K562 (cell line): ENCODE measurements at regions not wholly inside any gene's neighbourhood (a gene's known extent, or its start where the extent isn't known, plus 50 kb on each side); places are given as distances from the start of the nearest gene placed in this dataset.

Experiments
- ATAC-seq: fragments of 200-7000 bp; cut with Tn5 transposase; 3 replicates; pipeline ENCODE4 v1.9.1; 2020; ENCODE audit warnings: moderate library complexity
- BruUV-seq: library from RNA; stranded (reverse); fragments of 400-500 nt; replicated peaks from 2 replicates; lab custom pipeline; 2021; lab: Mats Ljungman, UMichigan
- CTCF ChIA-PET: fragments of 300-600 bp; formaldehyde crosslinking; extraction: SDS; loops from one replicate; lab custom pipeline; 2021; ENCODE audit warnings: low intra/inter-chr PET ratio; lab: Yijun Ruan, JAX
- POLR2A ChIA-PET: fragments of 300-600, 350-650 bp; sonication (Branson Sonifier 250); formaldehyde crosslinking; extraction: SDS; loops from one replicate; lab custom pipeline; 2021; ENCODE audit warnings: antibody characterized with exemption, inconsistent platforms; lab: Yijun Ruan, JAX
- DNase-seq, 4 experiments: peaks; one replicate each; pipeline versions ENCODE4 v3.0.0 to v3.0.0-alpha.2; 2011 to 2018; ENCODE audit warnings: low spot score in 3 of 4, mixed read lengths in 3 of 4; ENCODE audit errors: extremely low read depth in 1 of 4
- FAIRE-seq: peaks from 2 replicates; lab custom pipeline; 2011; peaks lifted over from hg19 to GRCh38; lab: Jason Lieb, UNC
- H2AFZ ChIP-seq: 2 replicates; pipeline ENCODE4 v1.6.0; 2011; ENCODE audit warnings: low read depth, low read length, control low read depth, inconsistent platforms
- H3K27ac ChIP-seq: fragments of 200-600 bp; 3 replicates; pipeline ENCODE4 v1.8.0; 2011; ENCODE audit warnings: low read depth, mild to moderate bottlenecking, control low read depth, inconsistent platforms, low read length, moderate library complexity, mixed read lengths; ENCODE audit errors: extremely low read depth
- H3K27me3 ChIP-seq, 2 experiments: fragments of 300-600 bp in 1 of 2; 2 replicates in 1 of 2; 3 replicates in 1 of 2; pipeline versions ENCODE4 v1.6.0 to v1.8.0; 2011; ENCODE audit warnings: inconsistent platforms in 2 of 2, low read length in 2 of 2, mild to moderate bottlenecking in 1 of 2, mixed read lengths in 1 of 2, moderate library complexity in 1 of 2; ENCODE audit not compliant: control insufficient read depth in 2 of 2, insufficient read depth in 2 of 2
- H3K36me3 ChIP-seq: fragments of 300-600 bp; 3 replicates; pipeline ENCODE4 v1.8.0; 2011; ENCODE audit warnings: mild to moderate bottlenecking, low read length, inconsistent platforms; ENCODE audit not compliant: control insufficient read depth, insufficient read depth
- H3K4me1 ChIP-seq, 2 experiments: fragments of 200-600 bp in 1 of 2; replicated peaks in 1 of 2; 2 replicates in 1 of 2; 3 replicates in 1 of 2; pipeline versions ENCODE4 v1.5.1 to v1.8.0; 2011; ENCODE audit warnings: inconsistent platforms in 2 of 2, low read length in 2 of 2, mild to moderate bottlenecking in 1 of 2, mixed read lengths in 1 of 2, moderate library complexity in 1 of 2; ENCODE audit not compliant: control insufficient read depth in 2 of 2, insufficient read depth in 2 of 2
- H3K4me2 ChIP-seq: 2 replicates; pipeline ENCODE4 v1.6.1; 2011; ENCODE audit warnings: low read length, control low read depth, inconsistent platforms, mixed read lengths; ENCODE audit not compliant: insufficient read depth
- H3K4me3 ChIP-seq: fragments of 200-600 bp; sonication (generic), shearing (Covaris generic); 2 replicates; pipeline ENCODE4 v1.5.1; 2016; ENCODE audit warnings: control low read depth, inconsistent platforms
- H3K79me2 ChIP-seq: fragments of 200-600 bp; 3 replicates; pipeline ENCODE4 v1.8.0; 2011; ENCODE audit warnings: low read length, inconsistent platforms; ENCODE audit not compliant: control insufficient read depth, insufficient read depth
- H3K9ac ChIP-seq, 2 experiments: 2 replicates each; pipeline versions ENCODE4 v1.6.0 to v1.6.1; 2011; ENCODE audit warnings: low read depth in 2 of 2, low read length in 2 of 2, control low read depth in 1 of 2, inconsistent platforms in 1 of 2, mild to moderate bottlenecking in 1 of 2, mixed read lengths in 1 of 2; ENCODE audit not compliant: insufficient read depth in 1 of 2
- H3K9me1 ChIP-seq: one replicate; pipeline ENCODE4 v1.6.0; 2011; ENCODE audit warnings: inconsistent platforms, mild to moderate bottlenecking, low read length, moderate library complexity; ENCODE audit not compliant: control insufficient read depth, insufficient read depth
- H3K9me3 ChIP-seq: replicated peaks from 2 replicates; pipeline ENCODE4 v1.5.1; 2011; ENCODE audit warnings: low read depth, low read length, inconsistent platforms; ENCODE audit not compliant: control insufficient read depth, insufficient read depth
- H4K20me1 ChIP-seq: replicated peaks from 2 replicates; pipeline ENCODE4 v1.6.1; 2011; ENCODE audit warnings: low read length, inconsistent platforms, mixed read lengths; ENCODE audit not compliant: control insufficient read depth, insufficient read depth
- ARID3A ChIP-seq: IDR thresholded peaks from 2 replicates; pipeline ENCODE4 v1.6.1; 2012; ENCODE audit warnings: low read depth, low read length, improper control_type of control experiment, borderline replicate concordance
- ATF7 ChIP-seq: fragments of 450-650 bp; IDR thresholded peaks from 2 replicates; pipeline ENCODE4 v1.7.1; 2014; ENCODE audit warnings: mild to moderate bottlenecking, moderate library complexity
- EP300 ChIP-seq: IDR thresholded peaks from 2 replicates; pipeline ENCODE4 v1.6.1; 2012; ENCODE audit warnings: low read length, improper control_type of control experiment
- GMEB1 ChIP-seq: fragments of 250-450 bp; sonication (Bioruptor Pico); IDR thresholded peaks from 2 replicates; pipeline ENCODE4 v1.4.0; 2020; ENCODE audit warnings: mild to moderate bottlenecking
- GTF2E2 ChIP-seq: fragments of 200-800 bp; sonication (Bioruptor generic); IDR thresholded peaks from 2 replicates; pipeline ENCODE4 v1.6.1; 2016; ENCODE audit warnings: missing genetic modification characterization, missing compliant biosample characterization
- IRF2 ChIP-seq: sonication (generic); formaldehyde crosslinking; IDR thresholded peaks from 2 replicates; pipeline ENCODE4 v1.8.1; 2022; ENCODE audit warnings: mild to moderate bottlenecking, missing genetic modification reagents
- MBD1 ChIP-seq: fragments of 250-450 bp; sonication (Bioruptor Pico); IDR thresholded peaks from 2 replicates; pipeline ENCODE4 v1.8.0; 2022; ENCODE audit warnings: inconsistent platforms
- NBN ChIP-seq: fragments of 450-650 bp; IDR thresholded peaks from 2 replicates; pipeline ENCODE4 v1.6.1; 2016; ENCODE audit warnings: low read depth, mild to moderate bottlenecking
- NCOA2 ChIP-seq, 2 experiments: fragments of 450-650 bp; IDR thresholded peaks; 2 replicates each; pipeline ENCODE4 v1.6.1; 2018; ENCODE audit warnings: mild to moderate bottlenecking in 2 of 2, moderate library complexity in 1 of 2; ENCODE audit not compliant: partially characterized antibody in 2 of 2
- SIN3B ChIP-seq: fragments of 450-650 bp; IDR thresholded peaks from 2 replicates; pipeline ENCODE4 v1.6.1; 2017; ENCODE audit warnings: low read depth, mild to moderate bottlenecking, moderate library complexity
- SIX5 ChIP-seq, 2 experiments: IDR thresholded peaks; 2 replicates each; pipeline ENCODE4 v1.6.1; 2011; ENCODE audit warnings: low read length in 2 of 2, borderline replicate concordance in 1 of 2, low read depth in 1 of 2, mild to moderate bottlenecking in 1 of 2, moderate library complexity in 1 of 2; ENCODE audit not compliant: insufficient read depth in 1 of 2
- SMARCE1 ChIP-seq: fragments of 450-650 bp; IDR thresholded peaks from 2 replicates; pipeline ENCODE4 v1.7.1; 2016; ENCODE audit warnings: mild to moderate bottlenecking
- ZBTB7A ChIP-seq: IDR thresholded peaks from 2 replicates; pipeline ENCODE4 v1.6.1; 2011; ENCODE audit warnings: low read depth, mild to moderate bottlenecking, low read length, moderate library complexity, borderline replicate concordance; ENCODE audit not compliant: control insufficient read depth
- ZFP1 ChIP-seq: fragments of 450-650 bp; formaldehyde crosslinking; IDR thresholded peaks from 2 replicates; pipeline ENCODE4 v1.4.0; 2020; ENCODE audit warnings: mild to moderate bottlenecking, mixed read lengths
- ZNF507 ChIP-seq: conservative IDR thresholded peaks from 2 replicates; pipeline ENCODE4 v1.6.1; 2017; ENCODE audit warnings: missing genetic modification characterization, missing compliant biosample characterization
- ZNF511 ChIP-seq: sonication (generic); formaldehyde crosslinking; IDR thresholded peaks from 2 replicates; pipeline ENCODE4 v1.8.0; 2022; ENCODE audit warnings: mild to moderate bottlenecking, missing genetic modification reagents
- WGBS: fragments of 100-300 bp; shearing (Covaris generic); methylation state at CpG from one replicate; pipeline ENCODE4 v1.1.6; 2016; ENCODE audit warnings: low coverage, mixed read lengths; ENCODE audit not compliant: insufficient coverage; ENCODE audit errors: missing lambda C conversion rate; 5-methylcytosine and 5-hydroxymethylcytosine counted together
- in situ Hi-C: fragments of 300-500 bp; cut with MboI; formaldehyde crosslinking; loops from 4 replicates; pipeline ENCODE4 v1.15.0; 2018; ENCODE audit warnings: inconsistent platforms, mixed read lengths
- intact Hi-C: fragments of 100-400 bp; cut with micrococcal nuclease; formaldehyde crosslinking; loops from 2 replicates; pipeline ENCODE4 v1.14.2; 2022

GRCh38 chr12:59314209-59314608, 281.6 kb upstream of the SLC16A7 start (continued):
- TF ChIP-seq GMEB1 (CRISPR knock-in tag) (no peak), ZBTB7A (no peak), NBN (no peak)
- TF ChIP-seq, all 486 proteins: peak for 0

GRCh38 chr12:59304077-59304721, 291.6 kb upstream of the SLC16A7 start:
- Histone ChIP-seq H3K79me2 (no peaks in the 10 kb centered on the region), H3K27ac (no peak overlapping the region), H3K36me3 (no peaks in the 10 kb centered on the region), H3K27me3 (no peaks in the 10 kb centered on the region), H3K9ac (no peak overlapping the region), H3K4me2 (no peak overlapping the region), H2AFZ (no peak overlapping the region), H3K9me1 (no peaks in the 10 kb centered on the region), H3K9me3 (no peaks in the 10 kb centered on the region), H4K20me1 (no peaks in the 10 kb centered on the region), H3K4me1 (no peaks in the 10 kb centered on the region), H3K4me3 (no peak overlapping the region)
- no TSS peak for BruUV-seq
- DNase-seq (no peak), ATAC-seq (no peak), FAIRE-seq (no peak)
- intact Hi-C loops = no loop called here
- in situ Hi-C loops = no loop called here
- WGBS = 0% methylated on average over 5 of the region's 5 CpGs
- ChIA-PET CTCF (no interaction called here), POLR2A (no interaction called here)
- TF ChIP-seq ZNF511 (CRISPR knock-in tag) (no peak), MBD1 (CRISPR knock-in tag) (no peak), ATF7 (no peak), GTF2E2 (no peak), ARID3A (no peak), NCOA2 (IDR thresholded peaks at IDR 0.05; ENCODE audit: partially characterized antibody in 2 of 2) (no peak), SIX5 (IDR thresholded peaks at IDR 0.05; ENCODE audit: borderline replicate concordance in 1 of 2, insufficient read depth in 1 of 2, low read depth in 1 of 2, low read length in 2 of 2) (no peak), IRF2 (CRISPR knock-in tag) (no peak), EP300 (no peak), ZNF507 (tag) (no peak), SMARCE1 (no peak), SIN3B (no peak), ZFP1 (CRISPR knock-in tag) (no peak)
